ENCODE measurements at regions not wholly inside any gene's neighbourhood (a gene's known extent, or its start where the extent isn't known, plus 50 kb on each side); places are given as distances from the start of the nearest gene placed in this dataset.

DNA sequence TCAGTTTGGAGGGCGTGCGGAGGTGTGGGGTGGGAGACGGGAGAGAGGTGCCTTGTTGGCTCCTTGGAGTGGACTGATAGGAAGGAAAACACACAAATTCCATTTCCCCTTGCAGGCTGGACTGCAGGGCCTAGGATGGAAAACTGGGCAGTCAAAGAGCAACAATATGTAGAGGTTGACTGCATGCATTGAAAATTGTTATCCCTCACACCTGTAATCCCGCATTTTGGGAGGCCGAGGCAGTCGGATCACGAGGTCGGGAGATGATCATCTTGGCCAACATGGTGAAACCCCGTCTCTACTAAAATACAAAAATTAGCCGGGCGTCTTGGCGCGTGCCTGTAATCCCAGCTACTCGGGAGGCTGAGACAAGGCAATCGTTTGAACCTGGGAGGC lies 128.2 kb downstream of the PPIAL4G start:
- Histone ChIP-seq H3K36me3 (ENCODE audit: insufficient read depth, low read length, poor library complexity, severe bottlenecking) (no peaks in the 10 kb centered on the region), H3K4me1 (ENCODE audit: insufficient read depth, low read length, poor library complexity, severe bottlenecking) (no peaks in the 10 kb centered on the region), H3K27ac (ENCODE audit: low read depth, low read length, poor library complexity, severe bottlenecking) (no peak overlapping the region), H3K9me3 (ENCODE audit: low read depth, low read length, poor library complexity, severe bottlenecking) (no peaks in the 10 kb centered on the region), H3K27me3 (replicated peaks; ENCODE audit: insufficient read depth, low read depth, low read length, poor library complexity) (no peaks in the 10 kb centered on the region), H3K4me3 (ENCODE audit: low read depth, low read length, poor library complexity, severe bottlenecking) (no peak overlapping the region)
- no TSS peak for BruUV-seq (replicated peaks)
- intact Hi-C loops (cut with micrococcal nuclease; ENCODE audit: unreplicated experiment), result no loop called here
- DNase-seq (ENCODE audit: low spot score), result no peak
- ChIA-PET CTCF (no interaction called here), POLR2A (ENCODE audit: low non-redundant PET) (no interaction called here)
- TF ChIP-seq, protein P1, sequence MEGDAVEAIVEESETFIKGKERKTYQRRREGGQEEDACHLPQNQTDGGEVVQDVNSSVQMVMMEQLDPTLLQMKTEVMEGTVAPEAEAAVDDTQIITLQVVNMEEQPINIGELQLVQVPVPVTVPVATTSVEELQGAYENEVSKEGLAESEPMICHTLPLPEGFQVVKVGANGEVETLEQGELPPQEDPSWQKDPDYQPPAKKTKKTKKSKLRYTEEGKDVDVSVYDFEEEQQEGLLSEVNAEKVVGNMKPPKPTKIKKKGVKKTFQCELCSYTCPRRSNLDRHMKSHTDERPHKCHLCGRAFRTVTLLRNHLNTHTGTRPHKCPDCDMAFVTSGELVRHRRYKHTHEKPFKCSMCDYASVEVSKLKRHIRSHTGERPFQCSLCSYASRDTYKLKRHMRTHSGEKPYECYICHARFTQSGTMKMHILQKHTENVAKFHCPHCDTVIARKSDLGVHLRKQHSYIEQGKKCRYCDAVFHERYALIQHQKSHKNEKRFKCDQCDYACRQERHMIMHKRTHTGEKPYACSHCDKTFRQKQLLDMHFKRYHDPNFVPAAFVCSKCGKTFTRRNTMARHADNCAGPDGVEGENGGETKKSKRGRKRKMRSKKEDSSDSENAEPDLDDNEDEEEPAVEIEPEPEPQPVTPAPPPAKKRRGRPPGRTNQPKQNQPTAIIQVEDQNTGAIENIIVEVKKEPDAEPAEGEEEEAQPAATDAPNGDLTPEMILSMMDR (conservative IDR thresholded peaks at IDR 0.05; ENCODE audit: low read depth, low read length), result no peak
- TF ChIP-seq EZH2 (IDR thresholded peaks at IDR 0.05; ENCODE audit: borderline replicate concordance, low read depth, low read length, poor library complexity, severe bottlenecking), result no peak

DNA sequence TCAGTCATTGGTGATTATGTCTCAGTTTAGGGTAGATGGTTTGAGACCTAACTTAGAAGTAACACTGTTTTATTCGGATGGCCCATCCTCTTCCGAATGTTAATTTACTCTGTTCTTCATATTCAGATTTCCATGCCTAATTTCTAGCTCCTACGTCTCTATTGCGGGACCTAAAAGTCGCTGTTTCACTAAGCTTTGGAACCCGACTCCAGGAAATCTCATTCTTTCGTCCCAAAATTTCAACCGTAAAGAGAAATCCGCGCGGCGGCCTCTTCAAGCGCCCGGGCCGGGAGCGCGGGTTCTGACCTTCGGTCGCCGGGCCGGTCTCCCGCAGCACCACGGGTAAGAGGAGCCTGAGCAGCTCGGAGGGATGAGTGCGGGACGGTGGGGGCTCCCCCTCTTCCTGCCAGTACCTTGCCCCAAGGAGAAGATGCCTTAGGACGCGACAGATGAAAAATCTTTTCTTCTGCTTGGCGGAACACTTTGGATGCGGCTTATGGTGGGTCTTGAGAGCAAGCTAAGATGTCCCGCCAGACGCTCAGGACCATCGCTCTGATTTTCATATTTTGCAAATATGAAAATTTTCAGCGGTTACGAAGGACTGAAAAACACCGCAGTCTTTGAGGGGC lies 128.7 kb downstream of the PPIAL4G start:
- no peak for DNase-seq (ENCODE audit: low spot score)
- Histone ChIP-seq H3K4me3 (ENCODE audit: low read depth, low read length, poor library complexity, severe bottlenecking) (no peak overlapping the region), H3K4me1 (ENCODE audit: insufficient read depth, low read length, poor library complexity, severe bottlenecking) (no peaks in the 10 kb centered on the region), H3K36me3 (ENCODE audit: insufficient read depth, low read length, poor library complexity, severe bottlenecking) (no peaks in the 10 kb centered on the region), H3K27ac (ENCODE audit: low read depth, low read length, poor library complexity, severe bottlenecking) (no peak overlapping the region), H3K27me3 (replicated peaks; ENCODE audit: insufficient read depth, low read depth, low read length, poor library complexity) (no peaks in the 10 kb centered on the region), H3K9me3 (ENCODE audit: low read depth, low read length, poor library complexity, severe bottlenecking) (no peaks in the 10 kb centered on the region)
- CTCF ChIA-PET, result no interaction called here
- no TSS peak for BruUV-seq (replicated peaks)
- POLR2A ChIA-PET (ENCODE audit: low non-redundant PET), result no interaction called here
- TF ChIP-seq EZH2 (IDR thresholded peaks at IDR 0.05; ENCODE audit: borderline replicate concordance, low read depth, low read length, poor library complexity, severe bottlenecking), result no peak
- TF ChIP-seq, protein P1 (conservative IDR thresholded peaks at IDR 0.05; ENCODE audit: low read depth, low read length), result no peak
- intact Hi-C loops (cut with micrococcal nuclease; ENCODE audit: unreplicated experiment), result no loop called here

DNA sequence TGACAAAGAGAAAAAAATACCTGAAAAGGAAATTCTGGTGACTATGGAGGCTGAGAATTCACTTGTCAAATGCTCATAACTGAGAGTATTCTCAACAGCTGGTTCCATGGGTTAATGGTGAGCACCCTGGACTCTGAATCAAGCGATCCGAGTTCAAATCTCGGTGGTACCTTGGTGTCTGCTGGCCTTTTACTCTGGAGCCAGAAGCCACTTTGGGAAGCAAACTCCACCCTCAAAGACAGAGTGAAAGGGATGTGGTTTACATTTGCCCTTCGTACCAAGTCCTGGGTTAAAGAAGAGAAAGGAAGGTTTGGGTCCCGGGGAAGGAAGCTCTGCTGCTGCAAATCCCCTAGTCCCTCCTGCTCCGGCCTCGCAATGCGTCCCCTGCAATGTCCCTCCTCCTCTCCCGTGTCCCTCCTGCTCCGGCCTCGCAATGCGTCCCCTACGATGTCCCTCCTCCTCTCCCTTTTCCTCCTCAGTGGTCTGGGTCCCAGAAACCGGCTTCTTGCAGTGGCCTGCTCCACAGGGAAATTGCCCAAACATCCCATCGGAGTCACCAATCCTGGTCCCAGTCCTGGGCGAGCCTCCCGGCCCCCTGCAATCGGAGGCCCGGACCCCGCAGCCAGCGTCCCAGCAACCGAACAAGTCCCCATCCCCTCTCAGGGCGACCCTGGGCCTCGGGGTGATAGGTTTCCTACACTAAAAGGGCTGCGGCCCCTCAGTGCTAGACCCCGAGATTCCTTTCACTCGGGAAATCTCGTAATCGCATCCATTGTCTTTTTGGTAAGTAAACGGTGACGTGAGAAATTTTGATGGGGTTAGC lies 129.4 kb downstream of the PPIAL4G start:
- DNase-seq (ENCODE audit: low spot score), result no peak
- Histone ChIP-seq H3K27me3 (replicated peaks; ENCODE audit: insufficient read depth, low read depth, low read length, poor library complexity) (peaks cover 7% of the 10 kb centered on the region), H3K4me1 (ENCODE audit: insufficient read depth, low read length, poor library complexity, severe bottlenecking) (no peaks in the 10 kb centered on the region), H3K9me3 (ENCODE audit: low read depth, low read length, poor library complexity, severe bottlenecking) (no peaks in the 10 kb centered on the region), H3K27ac (ENCODE audit: low read depth, low read length, poor library complexity, severe bottlenecking) (no peak overlapping the region), H3K36me3 (ENCODE audit: insufficient read depth, low read length, poor library complexity, severe bottlenecking) (no peaks in the 10 kb centered on the region), H3K4me3 (ENCODE audit: low read depth, low read length, poor library complexity, severe bottlenecking) (no peak overlapping the region)
- ChIA-PET CTCF (no interaction called here), POLR2A (ENCODE audit: low non-redundant PET) (no interaction called here)
- BruUV-seq (replicated peaks), result no TSS peak
- intact Hi-C loops (cut with micrococcal nuclease; ENCODE audit: unreplicated experiment), result no loop called here
- TF ChIP-seq, protein P1 (conservative IDR thresholded peaks at IDR 0.05; ENCODE audit: low read depth, low read length), result no peak
- TF ChIP-seq EZH2 (IDR thresholded peaks at IDR 0.05; ENCODE audit: borderline replicate concordance, low read depth, low read length, poor library complexity, severe bottlenecking), result no peak
